ENCODE measurements at regions not wholly inside any gene's neighbourhood (a gene's known extent, or its start where the extent isn't known, plus 50 kb on each side); places are given as distances from the start of the nearest gene placed in this dataset.

DNA sequence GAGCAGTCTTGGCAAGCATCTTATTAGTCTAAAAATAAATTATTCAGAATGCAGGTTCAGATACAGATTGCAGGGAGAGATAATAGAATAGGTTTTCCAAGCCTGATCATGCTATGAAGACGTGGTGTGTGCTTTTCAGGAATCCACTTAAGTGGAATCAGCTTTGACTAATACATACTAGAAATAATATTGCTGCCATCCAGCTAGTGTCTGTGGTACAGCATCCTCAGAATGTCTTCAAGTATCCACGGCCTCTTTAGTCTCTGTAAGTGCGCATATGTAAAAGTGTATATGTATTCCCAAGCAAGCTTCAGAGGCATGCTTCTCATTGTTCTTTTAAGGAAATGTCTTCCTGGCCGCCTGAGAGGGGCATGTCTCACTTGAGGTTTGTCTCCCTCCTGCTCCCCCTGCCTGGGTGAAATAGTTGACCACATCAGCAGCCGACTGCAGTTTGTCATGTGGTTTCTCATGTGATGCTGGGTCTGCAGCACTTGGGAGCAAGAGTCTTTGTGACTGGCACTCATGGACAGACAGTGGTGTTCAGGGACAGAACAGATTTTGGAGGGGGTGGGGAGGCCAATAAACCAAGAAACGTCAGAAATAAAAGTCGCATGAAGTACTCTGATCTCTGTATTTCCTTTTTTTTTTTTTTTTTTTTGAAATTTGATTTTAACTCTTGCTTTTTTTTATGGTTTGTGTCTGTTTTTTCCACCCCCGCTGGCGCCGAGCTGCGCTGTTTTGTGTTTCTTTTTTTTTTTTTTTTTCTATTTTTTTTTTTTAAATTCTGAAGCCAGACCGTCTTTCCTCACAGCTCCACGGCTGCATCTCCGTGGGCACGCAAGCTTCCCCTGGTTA is 150.8 kb downstream of the PRL start:
- no peaks in the 10 kb centered on the region for H3K36me3 Mint-ChIP-seq (ENCODE audit: low read depth)
- H3K27me3 Mint-ChIP-seq = peaks cover 59% of the 10 kb centered on the region
- peak overlapping the region; percentile 67 for H3K4me3 Mint-ChIP-seq
- DNase-seq = no peak
- H3K9me3 Mint-ChIP-seq = no peaks in the 10 kb centered on the region
- peaks cover 26% of the 10 kb centered on the region for H3K4me1 Mint-ChIP-seq (ENCODE audit: low read depth)
- H3K27ac Mint-ChIP-seq = peak overlapping the region; percentile 61

- peak overlapping the region; percentile 67 for H3K4me3 Mint-ChIP-seq
- H3K27ac Mint-ChIP-seq = no peak overlapping the region
- peaks cover 59% of the 10 kb centered on the region for H3K27me3 Mint-ChIP-seq
- H3K36me3 Mint-ChIP-seq (ENCODE audit: low read depth) = no peaks in the 10 kb centered on the region
- no peak for DNase-seq
- no peaks in the 10 kb centered on the region for H3K9me3 Mint-ChIP-seq
- H3K4me1 Mint-ChIP-seq (ENCODE audit: low read depth) = peaks cover 26% of the 10 kb centered on the region
Observed at GRCh38 chr6:22146678-22146930, 150.2 kb downstream of the PRL start.

DNA sequence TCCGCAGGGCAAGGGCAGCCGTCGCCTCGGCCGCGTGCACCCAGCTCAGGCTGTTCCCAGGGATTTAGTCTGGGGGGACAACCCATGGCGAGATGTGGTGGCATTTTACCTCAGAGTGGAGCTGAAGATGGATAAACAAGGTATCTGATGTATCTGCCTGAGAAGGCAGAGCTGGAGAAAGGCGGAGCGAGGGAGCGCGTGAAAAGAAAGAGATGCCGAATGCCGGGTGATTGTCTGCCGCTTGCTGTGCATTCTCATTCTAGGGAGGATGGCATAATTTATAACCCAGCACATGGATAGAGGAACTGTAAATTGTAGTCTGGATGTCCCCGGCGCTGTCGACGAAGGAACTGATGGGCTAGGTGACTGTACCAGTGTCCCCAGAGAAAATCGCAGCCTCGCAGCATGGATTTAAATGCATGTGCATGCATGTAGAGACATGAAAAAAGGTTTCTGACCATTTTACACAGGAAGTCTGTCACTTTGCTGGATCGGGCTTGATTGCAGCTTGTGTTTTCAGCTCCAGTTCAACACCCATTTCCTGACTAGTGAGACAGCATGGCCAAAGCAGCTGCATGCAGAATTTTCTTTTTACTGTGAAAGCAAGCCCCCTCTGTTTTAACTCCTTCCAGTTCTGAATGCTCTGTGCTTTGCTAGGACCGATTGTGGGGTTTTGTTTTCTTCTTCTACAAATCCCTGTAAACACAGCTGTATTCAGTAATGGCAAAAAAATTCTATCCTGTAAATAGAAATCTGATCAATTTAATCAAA is 149.7 kb downstream of the PRL start:
- Mint-ChIP-seq H3K4me3 (peak overlapping the region; percentile 67), H3K27ac (peak overlapping the region; percentile 22), H3K9me3 (no peaks in the 10 kb centered on the region), H3K36me3 (ENCODE audit: low read depth) (no peaks in the 10 kb centered on the region), H3K4me1 (ENCODE audit: low read depth) (peaks cover 26% of the 10 kb centered on the region), H3K27me3 (peaks cover 59% of the 10 kb centered on the region)
- DNase-seq = peak; percentile 33

DNA sequence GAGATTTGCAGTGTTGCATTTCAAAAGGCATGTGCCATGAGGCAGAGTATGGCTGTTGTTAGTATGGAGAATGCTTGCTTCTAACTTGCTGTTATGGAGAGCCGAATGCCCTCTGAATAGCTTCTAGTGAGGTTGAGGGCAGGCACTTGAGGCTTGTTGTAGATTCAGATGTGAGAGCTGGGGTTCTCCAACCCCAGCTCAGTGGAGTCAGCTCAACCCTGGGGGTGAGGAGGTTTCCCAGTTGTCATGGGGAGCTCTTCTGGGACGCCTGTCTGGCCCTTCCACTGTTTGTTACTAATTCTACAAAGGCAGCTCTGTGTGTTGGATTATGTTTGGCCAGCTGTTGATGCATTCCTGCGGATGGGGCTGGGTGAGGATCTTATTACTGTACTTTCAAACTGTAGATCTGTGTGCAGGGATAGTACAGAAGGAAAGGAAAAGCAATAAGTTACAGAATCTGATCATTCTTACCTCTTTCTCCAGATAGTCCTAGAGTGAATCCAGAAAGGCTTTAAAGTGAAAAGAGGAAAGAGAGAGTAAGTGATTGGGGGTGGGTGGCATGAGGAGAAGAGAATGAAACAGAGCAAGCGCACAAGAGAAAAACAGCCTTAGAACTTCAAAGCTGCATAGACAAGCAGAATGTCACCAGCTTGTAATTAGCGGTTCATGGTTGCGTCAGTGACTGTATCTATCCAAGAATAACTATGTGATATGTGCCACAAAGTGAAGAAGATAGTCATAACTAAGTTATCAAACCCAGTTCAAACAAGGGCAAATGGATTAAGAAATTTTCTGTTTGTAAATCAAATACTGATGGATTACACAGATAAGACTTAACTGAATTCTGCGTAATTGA is 148.7 kb downstream of the PRL start:
- Mint-ChIP-seq H3K27ac (no peak overlapping the region), H3K4me3 (peak overlapping the region; percentile 67)
- DNase-seq = no peak

DNA sequence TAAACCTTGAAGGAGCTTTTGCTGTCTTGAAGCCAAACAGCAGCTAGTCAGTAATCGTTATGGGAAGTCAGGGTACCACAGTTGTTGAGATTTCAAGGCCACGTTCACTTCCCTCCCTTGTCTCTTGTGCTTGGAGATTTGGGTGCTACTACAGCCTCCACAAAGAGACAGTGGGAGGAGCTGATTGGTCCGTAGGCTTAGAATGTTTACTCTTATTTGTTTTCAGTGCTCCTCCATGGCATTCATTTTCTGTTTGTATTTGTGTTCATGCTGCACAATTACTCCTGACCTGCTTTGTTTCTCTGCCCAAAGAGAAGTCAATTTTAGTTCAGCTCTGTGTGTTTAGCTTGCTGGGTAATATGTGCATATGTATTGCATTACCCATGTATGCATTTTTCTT is 147.7 kb downstream of the PRL start:
- H3K4me3 Mint-ChIP-seq = no peak overlapping the region
- no peak overlapping the region for H3K27ac Mint-ChIP-seq
- H3K4me1 Mint-ChIP-seq (ENCODE audit: low read depth) = peaks cover 26% of the 10 kb centered on the region
- DNase-seq = no peak
- no peaks in the 10 kb centered on the region for H3K36me3 Mint-ChIP-seq (ENCODE audit: low read depth)
- H3K27me3 Mint-ChIP-seq = peaks cover 54% of the 10 kb centered on the region
- no peaks in the 10 kb centered on the region for H3K9me3 Mint-ChIP-seq

More for the DNA sequence above, 148.7 kb downstream of the PRL start:
- Mint-ChIP-seq H3K9me3 (no peaks in the 10 kb centered on the region), H3K36me3 (ENCODE audit: low read depth) (no peaks in the 10 kb centered on the region), H3K4me1 (ENCODE audit: low read depth) (peaks cover 26% of the 10 kb centered on the region), H3K27me3 (peaks cover 59% of the 10 kb centered on the region)

GRCh38 chr6:22149501-22150367 is 147.1 kb downstream of the PRL start:
- Mint-ChIP-seq H3K4me1 (ENCODE audit: low read depth) (peaks cover 26% of the 10 kb centered on the region), H3K9me3 (no peaks in the 10 kb centered on the region), H3K4me3 (no peak overlapping the region), H3K36me3 (ENCODE audit: low read depth) (no peaks in the 10 kb centered on the region), H3K27ac (no peak overlapping the region), H3K27me3 (peaks cover 52% of the 10 kb centered on the region)
- DNase-seq = no peak

- H3K4me3 Mint-ChIP-seq = no peak overlapping the region
- peaks cover 1% of the 10 kb centered on the region for H3K9me3 Mint-ChIP-seq
- H3K27ac Mint-ChIP-seq = no peak overlapping the region
- peaks cover 44% of the 10 kb centered on the region for H3K27me3 Mint-ChIP-seq
- no peaks in the 10 kb centered on the region for H3K36me3 Mint-ChIP-seq (ENCODE audit: low read depth)
- DNase-seq = no peak
- H3K4me1 Mint-ChIP-seq (ENCODE audit: low read depth) = peaks cover 26% of the 10 kb centered on the region
Observed at GRCh38 chr6:22150368-22151035, 146.3 kb downstream of the PRL start.

DNA sequence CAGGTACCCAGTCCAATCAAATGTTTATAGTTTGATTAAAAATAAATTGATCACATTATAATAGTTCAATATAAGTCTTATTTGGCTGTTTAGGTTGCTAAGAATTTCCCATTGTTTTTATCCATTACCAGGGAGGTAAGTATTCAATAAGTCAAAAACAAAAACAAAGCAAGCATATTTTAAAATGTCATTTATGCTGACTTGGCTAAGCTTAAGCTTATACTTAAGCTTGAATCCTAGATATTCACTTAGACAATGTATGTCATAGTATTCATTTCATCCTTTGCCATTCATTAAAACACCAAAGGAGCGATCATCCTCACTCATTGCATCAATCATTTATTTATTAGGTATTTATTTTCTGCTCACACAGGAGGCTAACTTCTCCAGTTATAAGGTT is 144.9 kb downstream of the PRL start:
- no peak overlapping the region for H3K27ac Mint-ChIP-seq
- H3K9me3 Mint-ChIP-seq = peaks cover 2% of the 10 kb centered on the region
- H3K4me1 Mint-ChIP-seq (ENCODE audit: low read depth) = peaks cover 18% of the 10 kb centered on the region
- H3K27me3 Mint-ChIP-seq = peaks cover 32% of the 10 kb centered on the region
- no peak overlapping the region for H3K4me3 Mint-ChIP-seq
- H3K36me3 Mint-ChIP-seq (ENCODE audit: low read depth) = no peaks in the 10 kb centered on the region
- DNase-seq = no peak

GRCh38 chr6:22152841-22153240 is 144.0 kb downstream of the PRL start:
- Mint-ChIP-seq H3K36me3 (ENCODE audit: low read depth) (no peaks in the 10 kb centered on the region), H3K4me1 (ENCODE audit: low read depth) (peaks cover 9% of the 10 kb centered on the region)
- DNase-seq = no peak

GRCh38 chr6:22153384-22154158 is 143.3 kb downstream of the PRL start:
- H3K27ac Mint-ChIP-seq = no peak overlapping the region
- H3K36me3 Mint-ChIP-seq (ENCODE audit: low read depth) = no peaks in the 10 kb centered on the region
- peaks cover 2% of the 10 kb centered on the region for H3K4me1 Mint-ChIP-seq (ENCODE audit: low read depth)
- H3K4me3 Mint-ChIP-seq = no peak overlapping the region
- peaks cover 16% of the 10 kb centered on the region for H3K27me3 Mint-ChIP-seq
- no peak for DNase-seq
- H3K9me3 Mint-ChIP-seq = peaks cover 2% of the 10 kb centered on the region

More at GRCh38 chr6:22152841-22153240, 144.0 kb downstream of the PRL start:
- Mint-ChIP-seq H3K27me3 (peaks cover 23% of the 10 kb centered on the region), H3K27ac (no peak overlapping the region), H3K4me3 (no peak overlapping the region), H3K9me3 (peaks cover 2% of the 10 kb centered on the region)

GRCh38 chr6:22155551-22155950 is 141.3 kb downstream of the PRL start:
- peaks cover 2% of the 10 kb centered on the region for H3K9me3 Mint-ChIP-seq
- DNase-seq = no peak

DNA sequence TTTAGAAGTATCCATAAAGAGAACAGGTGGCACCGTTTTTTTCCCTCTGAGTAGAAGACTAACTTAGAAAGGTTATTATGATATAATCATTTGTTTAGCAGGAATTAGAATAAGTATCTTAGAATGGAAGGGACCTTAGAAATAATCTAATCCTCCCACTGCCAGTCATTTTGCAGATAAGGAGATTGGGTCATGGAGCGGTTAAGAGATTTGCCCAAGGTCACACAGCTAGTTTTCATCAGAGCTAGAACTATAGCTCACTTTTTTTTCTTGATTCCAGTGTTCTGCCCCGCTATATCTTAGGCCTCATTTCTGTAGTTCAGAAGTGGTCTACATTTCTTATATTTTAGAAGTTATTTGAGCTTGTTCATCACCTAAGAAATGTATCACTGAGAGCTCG is 139.6 kb downstream of the PRL start:
- H3K4me1 Mint-ChIP-seq (ENCODE audit: low read depth) = no peaks in the 10 kb centered on the region
- no peaks in the 10 kb centered on the region for H3K36me3 Mint-ChIP-seq (ENCODE audit: low read depth)
- no peak overlapping the region for H3K4me3 Mint-ChIP-seq
- H3K27me3 Mint-ChIP-seq = no peaks in the 10 kb centered on the region
- no peak overlapping the region for H3K27ac Mint-ChIP-seq
- H3K9me3 Mint-ChIP-seq = peaks cover 2% of the 10 kb centered on the region
- no peak for DNase-seq

More at GRCh38 chr6:22155551-22155950, 141.3 kb downstream of the PRL start:
- Mint-ChIP-seq H3K4me1 (ENCODE audit: low read depth) (no peaks in the 10 kb centered on the region), H3K4me3 (no peak overlapping the region), H3K27me3 (no peaks in the 10 kb centered on the region), H3K36me3 (ENCODE audit: low read depth) (no peaks in the 10 kb centered on the region), H3K27ac (no peak overlapping the region)

DNA sequence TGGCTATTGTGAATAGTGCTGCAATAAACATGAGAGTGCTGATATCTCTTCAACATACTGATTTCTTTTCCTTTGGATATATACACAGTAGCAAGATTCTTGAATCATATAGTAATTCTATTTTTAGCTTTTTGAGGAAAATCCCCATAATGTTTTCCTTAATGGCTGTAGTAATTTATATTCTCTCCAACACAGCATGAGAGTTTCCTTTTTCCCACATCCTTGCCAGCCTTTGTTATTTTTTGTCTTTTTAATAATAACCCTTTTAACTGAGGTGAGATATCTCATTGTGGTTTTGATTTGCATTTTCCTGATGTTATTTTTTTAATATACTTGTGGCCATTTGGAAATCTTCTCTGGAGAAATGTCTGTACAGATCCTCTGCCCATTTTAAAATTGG is 132.6 kb downstream of the PRL start:
- Mint-ChIP-seq H3K36me3 (ENCODE audit: low read depth) (no peaks in the 10 kb centered on the region), H3K27me3 (no peaks in the 10 kb centered on the region), H3K4me1 (ENCODE audit: low read depth) (no peaks in the 10 kb centered on the region), H3K9me3 (no peaks in the 10 kb centered on the region), H3K27ac (no peak overlapping the region), H3K4me3 (no peak overlapping the region)
- no peak for DNase-seq
